ENCODE measurements at regions not wholly inside any gene's neighbourhood (a gene's known extent, or its start where the extent isn't known, plus 50 kb on each side); places are given as distances from the start of the nearest gene placed in this dataset.

GRCh38 chr6:168922436-168922835, 331.2 kb downstream of the THBS2 start:
- no peak for TF ChIP-seq CTCF (conservative IDR thresholded peaks at IDR 0.05; ENCODE audit: low read depth, low read length)
- TF ChIP-seq POLR2A (IDR thresholded peaks at IDR 0.05; ENCODE audit: low read depth, low read length), result no peak
- no peak for TF ChIP-seq RFX5 (IDR thresholded peaks at IDR 0.05; ENCODE audit: low read depth, low read length)
- TF ChIP-seq RCOR1 (IDR thresholded peaks at IDR 0.05; ENCODE audit: insufficient replicate concordance, low read length), result no peak
- TF ChIP-seq FOS (IDR thresholded peaks at IDR 0.05; ENCODE audit: low read depth, low read length), result no peak
- no peak for TF ChIP-seq SMC3 (IDR thresholded peaks at IDR 0.05; ENCODE audit: low read depth, low read length)
- TF ChIP-seq, protein P1, sequence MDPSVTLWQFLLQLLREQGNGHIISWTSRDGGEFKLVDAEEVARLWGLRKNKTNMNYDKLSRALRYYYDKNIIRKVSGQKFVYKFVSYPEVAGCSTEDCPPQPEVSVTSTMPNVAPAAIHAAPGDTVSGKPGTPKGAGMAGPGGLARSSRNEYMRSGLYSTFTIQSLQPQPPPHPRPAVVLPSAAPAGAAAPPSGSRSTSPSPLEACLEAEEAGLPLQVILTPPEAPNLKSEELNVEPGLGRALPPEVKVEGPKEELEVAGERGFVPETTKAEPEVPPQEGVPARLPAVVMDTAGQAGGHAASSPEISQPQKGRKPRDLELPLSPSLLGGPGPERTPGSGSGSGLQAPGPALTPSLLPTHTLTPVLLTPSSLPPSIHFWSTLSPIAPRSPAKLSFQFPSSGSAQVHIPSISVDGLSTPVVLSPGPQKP (IDR thresholded peaks at IDR 0.05; ENCODE audit: borderline replicate concordance, low read depth, low read length), result no peak
